Islet of Langerhans (tissue), 1 donor: ENCODE measurements at regions not wholly inside any gene's neighbourhood (a gene's known extent, or its start where the extent isn't known, plus 50 kb on each side); places are given as distances from the start of the nearest gene placed in this dataset.

Experiments
- FAIRE-seq: peaks from one replicate; lab custom pipeline; 2011; peaks lifted over from hg19 to GRCh38; lab: Jason Lieb, UNC

GRCh38 chr1:177571076-177571475, 398.8 kb downstream of the SEC16B start:
- no peak for FAIRE-seq

GRCh38 chr1:177569476-177569875, 398.7 kb downstream of the BRINP2 start:
- FAIRE-seq, result no peak

GRCh38 chr1:177568622-177569021, 397.9 kb downstream of the BRINP2 start:
- no peak for FAIRE-seq

GRCh38 chr1:177567393-177567792, 396.6 kb downstream of the BRINP2 start:
- no peak for FAIRE-seq

GRCh38 chr1:177566495-177566894, 395.7 kb downstream of the BRINP2 start:
- no peak for FAIRE-seq

- FAIRE-seq, result no peak
Measured at GRCh38 chr1:177561436-177561835, 390.7 kb downstream of the BRINP2 start.

GRCh38 chr1:177558372-177558771, 387.6 kb downstream of the BRINP2 start:
- FAIRE-seq, result no peak

- FAIRE-seq, result no peak
Measured at GRCh38 chr1:177556163-177556562, 385.4 kb downstream of the BRINP2 start.

GRCh38 chr1:177547200-177547599, 376.4 kb downstream of the BRINP2 start:
- no peak for FAIRE-seq

- no peak for FAIRE-seq
Measured at GRCh38 chr1:177546346-177546745, 375.6 kb downstream of the BRINP2 start.

- no peak for FAIRE-seq
Measured at GRCh38 chr1:177526201-177526600, 355.4 kb downstream of the BRINP2 start.

GRCh38 chr1:177525176-177525575, 354.4 kb downstream of the BRINP2 start:
- FAIRE-seq, result no peak

- no peak for FAIRE-seq
Measured at GRCh38 chr1:177517546-177517945, 346.8 kb downstream of the BRINP2 start.

GRCh38 chr1:177514207-177514606, 343.4 kb downstream of the BRINP2 start:
- FAIRE-seq, result no peak

GRCh38 chr1:177511036-177511435, 340.3 kb downstream of the BRINP2 start:
- FAIRE-seq, result no peak

GRCh38 chr1:177505905-177506590, 335.3 kb downstream of the BRINP2 start:
- no peak for FAIRE-seq

- FAIRE-seq, result no peak
Measured at GRCh38 chr1:177495878-177496277, 325.1 kb downstream of the BRINP2 start.

- FAIRE-seq, result no peak
Measured at GRCh38 chr1:177490786-177491185, 320.0 kb downstream of the BRINP2 start.

GRCh38 chr1:177490036-177490639, 319.4 kb downstream of the BRINP2 start:
- FAIRE-seq, result no peak

- no peak for FAIRE-seq
Measured at GRCh38 chr1:177488722-177489121, 318.0 kb downstream of the BRINP2 start.

GRCh38 chr1:177487481-177487880, 316.7 kb downstream of the BRINP2 start:
- FAIRE-seq, result no peak

- peak; percentile 30 for FAIRE-seq
Measured at GRCh38 chr1:177480741-177481305, 310.1 kb downstream of the BRINP2 start.

- FAIRE-seq, result no peak
Measured at GRCh38 chr1:177479600-177479999, 308.8 kb downstream of the BRINP2 start.

- no peak for FAIRE-seq
Measured at GRCh38 chr1:177476676-177477075, 305.9 kb downstream of the BRINP2 start.
